Fibroblast of pulmonary artery (primary cell): ENCODE measurements at regions not wholly inside any gene's neighbourhood (a gene's known extent, or its start where the extent isn't known, plus 50 kb on each side); places are given as distances from the start of the nearest gene placed in this dataset.

Experiments
- DNase-seq: peaks from one replicate; pipeline ENCODE4 v3.0.0-alpha.2; 2010; ENCODE audit warnings: low read depth
- H3K4me3 ChIP-seq: replicated peaks from 2 replicates; pipeline ENCODE4 v1.5.1; 2011; ENCODE audit warnings: low read depth, mild to moderate bottlenecking, control low read depth, low read length, moderate library complexity
- TF ChIP-seq, protein P1 (sequence below): IDR thresholded peaks from 2 replicates; pipeline ENCODE4 v1.5.1; 2011; ENCODE audit warnings: mild to moderate bottlenecking, control low read depth, low read length, inconsistent platforms; ENCODE audit errors: missing control alignments

- no peak overlapping the region for H3K4me3 ChIP-seq
- DNase-seq: peak; percentile 9
- TF ChIP-seq, protein P1, sequence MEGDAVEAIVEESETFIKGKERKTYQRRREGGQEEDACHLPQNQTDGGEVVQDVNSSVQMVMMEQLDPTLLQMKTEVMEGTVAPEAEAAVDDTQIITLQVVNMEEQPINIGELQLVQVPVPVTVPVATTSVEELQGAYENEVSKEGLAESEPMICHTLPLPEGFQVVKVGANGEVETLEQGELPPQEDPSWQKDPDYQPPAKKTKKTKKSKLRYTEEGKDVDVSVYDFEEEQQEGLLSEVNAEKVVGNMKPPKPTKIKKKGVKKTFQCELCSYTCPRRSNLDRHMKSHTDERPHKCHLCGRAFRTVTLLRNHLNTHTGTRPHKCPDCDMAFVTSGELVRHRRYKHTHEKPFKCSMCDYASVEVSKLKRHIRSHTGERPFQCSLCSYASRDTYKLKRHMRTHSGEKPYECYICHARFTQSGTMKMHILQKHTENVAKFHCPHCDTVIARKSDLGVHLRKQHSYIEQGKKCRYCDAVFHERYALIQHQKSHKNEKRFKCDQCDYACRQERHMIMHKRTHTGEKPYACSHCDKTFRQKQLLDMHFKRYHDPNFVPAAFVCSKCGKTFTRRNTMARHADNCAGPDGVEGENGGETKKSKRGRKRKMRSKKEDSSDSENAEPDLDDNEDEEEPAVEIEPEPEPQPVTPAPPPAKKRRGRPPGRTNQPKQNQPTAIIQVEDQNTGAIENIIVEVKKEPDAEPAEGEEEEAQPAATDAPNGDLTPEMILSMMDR: no peak
These were observed 1484.8 kb downstream of the EFNB2 start for GRCh38 chr13:105050686-105051085.

- H3K4me3 ChIP-seq: no peak overlapping the region
- TF ChIP-seq, protein P1: no peak
- no peak for DNase-seq
These were observed 1486.8 kb downstream of the EFNB2 start for GRCh38 chr13:105048677-105049076.

- DNase-seq: no peak
- TF ChIP-seq, protein P1: no peak
- no peak overlapping the region for H3K4me3 ChIP-seq
These were observed 1487.7 kb downstream of the EFNB2 start for GRCh38 chr13:105047676-105048295.

- DNase-seq: no peak
- TF ChIP-seq, protein P1: no peak
- no peak overlapping the region for H3K4me3 ChIP-seq
These were observed 1498.4 kb downstream of the EFNB2 start for GRCh38 chr13:105037110-105037509.

GRCh38 chr13:105035092-105035491 lies 1500.4 kb downstream of the EFNB2 start:
- H3K4me3 ChIP-seq: no peak overlapping the region
- no peak for DNase-seq
- TF ChIP-seq, protein P1: no peak

DNA sequence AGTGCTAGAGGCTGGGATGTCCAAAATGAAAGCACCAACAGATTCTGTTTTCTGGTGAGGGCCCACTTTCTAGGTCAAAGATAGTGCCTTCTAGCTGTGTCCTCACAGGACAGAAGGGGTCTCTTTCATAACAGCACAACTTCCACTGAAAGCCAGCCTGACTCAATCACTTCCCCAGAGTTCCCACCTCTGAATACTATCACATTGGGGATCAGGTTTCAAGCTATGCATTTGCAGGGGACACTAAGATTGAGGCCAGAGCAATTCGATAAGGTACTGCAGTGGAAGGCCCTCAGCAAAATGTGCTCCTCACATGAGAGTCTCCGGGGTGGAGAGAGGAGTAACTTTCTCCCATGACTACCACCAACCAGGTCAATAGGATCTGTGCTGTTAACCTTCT lies 1501.5 kb downstream of the EFNB2 start:
- TF ChIP-seq, protein P1: no peak
- H3K4me3 ChIP-seq: no peak overlapping the region
- DNase-seq: no peak

- TF ChIP-seq, protein P1: no peak
- DNase-seq: no peak
- H3K4me3 ChIP-seq: no peak overlapping the region
These were observed 1504.2 kb downstream of the EFNB2 start for GRCh38 chr13:105031306-105031705.
